GM18951 (cell line): ENCODE measurements at regions not wholly inside any gene's neighbourhood (a gene's known extent, or its start where the extent isn't known, plus 50 kb on each side); places are given as distances from the start of the nearest gene placed in this dataset.
"Not testable (repeated sequence)": the region's sequence is repeated elsewhere in the genome, so short reads cannot be mapped to it uniquely, and the experiment has no call there.

ENCODE experiments used
- POLR2A ChIP-seq: IDR thresholded peaks from 4 replicates; pipeline ENCODE4 v1.6.1; 2011; ENCODE audit warnings: mild to moderate bottlenecking; ENCODE audit not compliant: insufficient read length, insufficient read depth; ENCODE audit errors: extremely low read depth
- in situ Hi-C: fragments of 300-500 bp; cut with MboI; formaldehyde crosslinking; loops from one replicate; pipeline ENCODE4 v1.12.0; 2022; ENCODE audit warnings: low sequenced_read_pairs, mixed read lengths, inconsistent platforms; ENCODE audit not compliant: unreplicated experiment

- TF ChIP-seq POLR2A, result no peak
- in situ Hi-C loops, result loop anchor here (25.0 kb wide), 1 partner anchor 701 kb away; no protein-coding TSS in a partner anchor
Observed at GRCh38 chr1:199463521-199464127, 563.9 kb upstream of the NR5A2 start.

- in situ Hi-C loops, result loop anchor here (25.0 kb wide), 1 partner anchor 705 kb away; no protein-coding TSS in a partner anchor
- TF ChIP-seq POLR2A, result no peak
Observed at GRCh38 chr1:199466961-199467360, 560.5 kb upstream of the NR5A2 start.

GRCh38 chr1:199472018-199472417 lies 555.5 kb upstream of the NR5A2 start:
- in situ Hi-C loops, result loop anchor here (25.0 kb wide), 1 partner anchor 710 kb away; no protein-coding TSS in a partner anchor
- TF ChIP-seq POLR2A, result no peak

- in situ Hi-C loops, result loop anchor here (25.0 kb wide), 1 partner anchor 711 kb away; no protein-coding TSS in a partner anchor
- TF ChIP-seq POLR2A, result no peak
Observed at GRCh38 chr1:199472978-199473377, 554.5 kb upstream of the NR5A2 start.

- no peak for TF ChIP-seq POLR2A
- in situ Hi-C loops, result loop anchor here (25.0 kb wide), 1 partner anchor 712 kb away; no protein-coding TSS in a partner anchor
Observed at GRCh38 chr1:199474738-199475137, 552.8 kb upstream of the NR5A2 start.

- no peak for TF ChIP-seq POLR2A
- in situ Hi-C loops, result no loop called here
Observed at GRCh38 chr1:199482426-199482825, 545.1 kb upstream of the NR5A2 start.

GRCh38 chr1:199489594-199489993 lies 537.9 kb upstream of the NR5A2 start:
- TF ChIP-seq POLR2A, result no peak
- in situ Hi-C loops, result no loop called here

GRCh38 chr1:199490769-199491527 lies 536.6 kb upstream of the NR5A2 start:
- no peak for TF ChIP-seq POLR2A
- in situ Hi-C loops, result no loop called here

- in situ Hi-C loops, result no loop called here
- no peak for TF ChIP-seq POLR2A
Observed at GRCh38 chr1:199495432-199495831, 532.1 kb upstream of the NR5A2 start.

- in situ Hi-C loops, result not testable (repeated sequence)
Observed at GRCh38 chr1:199498802-199499201, 528.7 kb upstream of the NR5A2 start.

GRCh38 chr1:199508072-199508471 lies 519.4 kb upstream of the NR5A2 start:
- in situ Hi-C loops, result no loop called here
- no peak for TF ChIP-seq POLR2A

GRCh38 chr1:199508653-199509052 lies 518.9 kb upstream of the NR5A2 start:
- TF ChIP-seq POLR2A, result no peak
- in situ Hi-C loops, result no loop called here

GRCh38 chr1:199509456-199509855 lies 518.1 kb upstream of the NR5A2 start:
- TF ChIP-seq POLR2A, result no peak
- in situ Hi-C loops, result no loop called here

- no peak for TF ChIP-seq POLR2A
- in situ Hi-C loops, result no loop called here
Observed at GRCh38 chr1:199510314-199510713, 517.2 kb upstream of the NR5A2 start.
